GM21528 (cell line): ENCODE measurements at regions not wholly inside any gene's neighbourhood (a gene's known extent, or its start where the extent isn't known, plus 50 kb on each side); places are given as distances from the start of the nearest gene placed in this dataset.
A peak's percentile ranks its signal among the peaks of the same experiment; 100 is the strongest.
"Not testable (repeated sequence)": the region's sequence is repeated elsewhere in the genome, so short reads cannot be mapped to it uniquely, and the experiment has no call there.

Source experiments
- ATAC-seq: cut with Tn5 transposase; IDR thresholded peaks from one replicate; pipeline ENCODE4 v1.9.1; 2021; ENCODE audit warnings: mild to moderate bottlenecking, moderate library complexity; ENCODE audit not compliant: unreplicated experiment, low FRiP score

- no peak for ATAC-seq
These were observed 545.9 kb upstream of the MIR17HG start for GRCh38 chr13:90801621-90802020.

GRCh38 chr13:90803210-90803609 is 544.3 kb upstream of the MIR17HG start:
- no peak for ATAC-seq

DNA sequence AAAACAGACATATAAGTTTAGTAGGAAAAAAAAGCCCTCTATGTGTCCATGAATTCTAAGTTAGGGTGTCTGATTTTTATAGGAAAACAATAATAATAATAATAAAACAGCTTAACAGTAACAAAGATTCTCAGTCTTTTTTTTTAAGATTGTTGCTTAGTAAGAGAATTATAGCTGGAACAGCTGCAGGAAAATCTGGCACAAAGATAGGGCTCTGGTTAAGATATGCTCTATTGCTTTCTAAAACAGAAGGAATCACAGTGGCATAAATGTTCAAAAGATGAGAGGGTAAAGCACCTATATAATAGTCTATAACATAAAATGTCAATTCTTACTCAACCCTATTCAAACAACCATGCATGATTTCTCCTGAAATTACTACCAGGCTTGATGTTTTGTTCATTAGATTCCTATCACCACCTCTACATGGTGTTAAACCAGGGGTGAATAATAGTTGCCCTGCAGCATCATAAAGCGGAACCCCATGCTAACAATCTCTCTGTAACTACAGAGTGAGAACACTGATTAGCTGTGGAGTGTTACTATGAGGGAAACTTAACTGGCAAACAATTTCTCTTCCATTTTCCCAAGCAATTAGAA is 541.4 kb upstream of the MIR17HG start:
- no peak for ATAC-seq

GRCh38 chr13:90806892-90807291 is 540.6 kb upstream of the MIR17HG start:
- no peak for ATAC-seq

DNA sequence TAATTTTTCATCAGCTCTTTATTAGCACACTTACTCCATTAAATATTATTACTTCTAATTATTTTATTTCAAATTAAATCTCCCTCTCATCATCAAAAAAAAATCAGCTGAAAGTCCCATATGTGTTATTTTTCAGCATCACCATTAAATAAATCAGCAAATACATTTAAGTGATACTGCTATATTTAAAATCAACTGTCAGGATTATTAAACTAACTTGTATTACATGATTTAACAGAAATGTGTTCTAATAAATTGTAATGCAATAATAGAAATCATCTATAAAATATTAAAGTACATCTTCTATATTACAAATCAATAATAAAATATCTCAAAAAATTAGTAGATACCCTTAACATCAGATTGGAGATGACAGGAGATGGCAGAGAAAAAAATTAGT is 538.6 kb upstream of the MIR17HG start:
- ATAC-seq: no peak

DNA sequence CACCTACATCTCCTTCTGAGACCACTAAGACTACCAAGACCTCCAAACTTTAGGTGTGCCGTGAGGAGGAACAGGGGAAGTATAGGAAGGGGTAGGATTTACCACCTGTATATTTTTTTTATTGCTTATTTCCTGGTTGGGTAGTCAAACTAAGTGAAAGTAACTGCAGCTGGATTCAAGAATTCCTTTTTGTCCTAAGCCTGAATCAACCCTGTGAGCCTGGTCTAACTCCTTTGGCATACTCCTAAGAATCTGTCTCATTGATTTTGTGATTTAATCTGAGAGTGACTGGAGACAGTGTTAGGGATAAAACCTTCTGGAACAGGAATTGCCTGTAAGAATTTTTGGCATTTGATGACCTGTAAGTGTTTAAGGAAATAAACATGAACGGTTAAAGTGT is 523.5 kb upstream of the MIR17HG start:
- no peak for ATAC-seq

DNA sequence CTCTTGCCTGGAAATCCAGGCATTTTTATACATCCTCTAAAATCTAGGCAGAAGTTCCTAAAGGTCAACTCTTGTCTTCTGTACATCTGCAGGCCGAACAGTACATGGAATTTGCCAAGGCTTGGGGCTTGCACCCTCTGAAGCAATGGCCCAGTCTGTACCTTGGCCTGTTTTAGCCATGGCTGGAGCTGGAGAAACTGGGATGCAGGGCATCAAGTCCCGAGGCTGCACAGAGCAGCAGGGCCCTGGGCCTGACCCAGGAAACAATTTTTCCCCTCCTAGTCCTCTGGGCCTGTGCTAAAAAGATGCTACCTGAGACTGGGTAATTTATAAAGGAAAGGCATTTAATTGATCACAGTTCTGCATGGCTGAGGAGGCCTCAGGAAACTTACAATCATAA is 520.8 kb upstream of the MIR17HG start:
- ATAC-seq: no peak

GRCh38 chr13:90830782-90831181 is 516.7 kb upstream of the MIR17HG start:
- no peak for ATAC-seq

DNA sequence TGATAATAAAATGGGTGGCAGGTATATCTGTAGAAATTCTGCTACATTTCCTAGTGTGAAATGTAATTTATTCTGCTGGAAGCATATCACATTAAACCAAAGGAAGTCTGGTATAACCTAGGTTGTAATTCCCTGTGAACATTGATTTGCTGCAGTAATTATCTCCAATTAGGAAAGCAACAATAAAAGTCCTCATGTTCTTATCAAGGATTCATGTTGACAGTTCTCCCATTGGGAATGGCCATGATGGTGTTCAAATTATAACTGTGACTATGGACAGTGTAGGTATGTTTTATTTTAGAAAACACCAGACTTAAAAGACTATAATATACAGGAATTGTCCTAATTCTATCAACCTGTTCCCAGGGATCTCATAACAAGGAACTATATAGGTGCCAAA is 513.5 kb upstream of the MIR17HG start:
- no peak for ATAC-seq

- no peak for ATAC-seq
These were observed 512.8 kb upstream of the MIR17HG start for GRCh38 chr13:90834700-90835099.

DNA sequence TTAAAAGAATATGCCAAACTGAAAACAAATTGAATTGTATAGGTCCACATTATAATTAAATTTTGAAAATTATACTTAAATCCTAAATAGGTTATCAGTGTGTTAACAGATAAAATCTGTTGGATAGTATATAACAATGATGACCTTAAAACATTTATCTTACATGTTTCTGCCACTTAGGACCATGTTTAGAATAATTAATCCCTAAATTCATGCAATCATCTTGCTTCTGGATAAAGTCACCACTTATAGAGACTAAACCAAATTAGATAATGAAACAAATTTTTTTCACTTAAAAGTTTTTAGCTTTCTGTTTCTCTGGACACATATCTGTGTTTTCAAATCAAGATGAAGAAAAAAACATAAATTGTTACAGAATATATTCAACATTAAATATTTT is 511.7 kb upstream of the MIR17HG start:
- no peak for ATAC-seq

DNA sequence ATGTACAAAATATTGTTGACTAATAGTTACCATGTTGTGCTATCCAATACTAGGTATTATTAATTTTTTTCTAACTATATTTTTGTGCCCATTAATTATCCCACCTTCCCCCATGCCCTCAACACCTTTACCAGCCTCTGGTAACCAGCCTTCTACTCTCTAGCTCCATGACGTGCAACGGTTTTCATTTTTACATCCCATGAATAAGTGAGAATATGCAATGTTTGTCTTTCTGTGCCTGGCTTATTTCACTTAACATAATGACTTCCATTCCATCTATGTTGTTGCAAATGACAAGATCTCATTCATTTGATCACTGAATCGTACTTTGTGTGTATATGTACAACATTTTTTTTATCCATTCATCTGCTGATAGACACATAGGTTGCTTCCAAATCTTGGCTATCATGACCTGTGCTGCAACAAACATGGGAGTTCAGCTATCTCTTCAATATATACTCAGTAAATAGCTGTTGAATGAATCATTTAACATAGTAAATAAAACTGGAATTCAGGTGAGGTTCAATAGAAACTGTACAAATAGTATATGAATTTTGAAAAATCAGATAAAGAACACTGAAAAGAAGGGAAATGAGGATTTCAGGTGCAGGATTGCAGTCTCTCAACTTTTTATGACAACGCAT is 509.0 kb upstream of the MIR17HG start:
- ATAC-seq: no peak

DNA sequence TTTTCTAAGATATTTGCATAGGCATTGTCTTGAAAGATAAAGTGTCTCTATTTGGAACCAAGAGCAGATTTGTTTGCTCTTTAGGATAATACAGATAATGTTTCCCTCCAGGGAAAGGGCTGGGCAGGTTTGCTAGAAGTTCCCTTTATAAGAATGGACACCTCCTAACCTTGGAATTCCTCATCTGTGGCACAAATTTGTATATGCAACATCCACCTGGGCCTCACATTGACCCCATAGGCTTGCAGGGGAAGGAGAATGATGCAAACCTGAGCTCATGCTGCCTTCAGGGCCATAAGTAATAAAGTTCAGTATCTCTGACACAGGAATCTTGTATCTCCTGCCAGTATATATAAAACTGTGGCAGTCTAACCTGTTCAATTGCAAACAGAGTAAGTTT is 508.4 kb upstream of the MIR17HG start:
- ATAC-seq: no peak

GRCh38 chr13:90846936-90847335 is 500.6 kb upstream of the MIR17HG start:
- no peak for ATAC-seq

DNA sequence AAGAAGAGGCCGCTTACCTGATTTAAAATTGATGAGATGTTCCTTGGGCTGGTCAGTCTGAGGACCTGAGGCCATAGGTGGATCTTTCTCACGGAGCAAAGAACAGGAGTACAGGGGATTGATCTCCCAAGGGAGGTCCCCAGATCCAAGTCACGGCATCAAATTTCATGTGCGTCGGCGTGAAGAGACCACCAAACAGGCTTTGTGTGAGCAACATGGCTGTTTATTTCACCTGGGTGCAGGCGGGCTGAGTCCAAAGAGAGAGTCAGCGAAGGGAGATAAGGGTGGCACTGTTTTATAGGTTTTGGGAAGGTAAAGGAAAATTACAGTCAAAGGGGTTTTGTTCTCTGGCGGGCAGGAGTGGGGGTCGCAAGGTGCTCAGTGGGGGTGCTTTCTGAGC is 493.8 kb upstream of the MIR17HG start:
- not testable (repeated sequence) for ATAC-seq

DNA sequence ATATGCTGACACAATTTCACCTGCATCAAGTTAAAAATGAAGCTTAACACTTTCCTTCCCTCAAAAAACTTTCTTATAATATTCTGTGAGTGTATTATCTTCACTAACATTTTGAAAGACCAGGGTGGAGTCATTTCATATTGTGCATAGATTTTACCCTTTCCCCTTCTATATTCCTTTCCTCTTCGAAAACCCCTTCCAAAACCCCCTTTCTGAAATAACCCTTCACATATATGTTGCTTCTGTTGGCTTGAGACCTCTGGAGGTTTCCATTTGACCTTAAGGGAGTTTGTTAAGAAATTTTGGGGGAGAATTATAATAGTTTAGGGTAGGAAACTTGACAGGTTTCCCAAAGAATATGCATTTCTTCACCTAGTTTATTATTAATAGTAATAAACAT is 489.6 kb upstream of the MIR17HG start:
- no peak for ATAC-seq

- ATAC-seq: no peak
These were observed 481.5 kb upstream of the MIR17HG start for GRCh38 chr13:90866006-90866405.

GRCh38 chr13:90867336-90867683 is 480.2 kb upstream of the MIR17HG start:
- ATAC-seq: peak; percentile 97

GRCh38 chr13:90868321-90868920 is 479.1 kb upstream of the MIR17HG start:
- ATAC-seq: no peak

DNA sequence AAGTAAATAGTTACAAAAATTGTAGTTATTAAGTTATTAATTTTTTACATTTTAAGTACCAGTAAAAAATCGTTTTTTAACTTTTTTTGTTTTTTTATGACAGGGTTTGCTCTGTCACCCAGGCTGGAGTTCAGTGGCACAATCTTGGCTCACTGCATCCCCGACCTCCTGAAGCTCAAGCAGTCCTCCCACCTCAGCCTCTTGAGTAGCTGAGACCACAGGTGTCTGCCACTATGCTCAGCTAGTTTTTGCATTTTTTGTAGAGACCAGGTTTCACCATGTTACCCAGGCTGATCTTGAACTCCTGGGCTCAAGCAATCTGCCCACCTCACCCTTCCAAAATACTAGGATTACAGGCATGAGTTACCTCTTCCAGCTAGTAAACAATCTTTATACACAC is 477.9 kb upstream of the MIR17HG start:
- ATAC-seq: no peak

- no peak for ATAC-seq
These were observed 474.9 kb upstream of the MIR17HG start for GRCh38 chr13:90872491-90873025.

- ATAC-seq: no peak
These were observed 466.7 kb upstream of the MIR17HG start for GRCh38 chr13:90880790-90881189.
